GM19395 (cell line): ENCODE measurements at regions not wholly inside any gene's neighbourhood (a gene's known extent, or its start where the extent isn't known, plus 50 kb on each side); places are given as distances from the start of the nearest gene placed in this dataset.
"Not testable (repeated sequence)": the region's sequence is repeated elsewhere in the genome, so short reads cannot be mapped to it uniquely, and the experiment has no call there.

Source experiments
- ATAC-seq: cut with Tn5 transposase; IDR thresholded peaks from one replicate; pipeline ENCODE4 v1.9.1; 2021; ENCODE audit warnings: mild to moderate bottlenecking, moderate library complexity; ENCODE audit not compliant: unreplicated experiment

DNA sequence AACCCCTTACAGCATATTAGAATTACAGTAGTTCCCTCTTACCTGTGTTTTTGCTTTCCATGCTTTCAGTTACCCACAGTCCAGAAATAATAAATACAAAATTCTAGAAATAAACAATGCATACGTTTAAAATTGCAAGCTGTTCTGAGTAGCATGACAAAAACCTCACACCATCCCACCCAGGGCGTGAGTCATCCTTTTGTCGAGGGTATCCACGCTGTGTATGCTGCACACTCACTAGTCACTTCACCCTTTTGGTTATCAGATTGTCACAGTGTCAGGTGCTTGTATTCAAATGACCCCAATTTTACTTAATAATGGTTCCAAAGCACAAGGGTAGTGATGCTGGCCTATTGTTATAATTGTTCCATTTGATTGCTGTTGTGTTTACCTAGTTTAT is 72.5 kb upstream of the P3H2 start:
- no peak for ATAC-seq

- no peak for ATAC-seq
These were observed 72.0 kb upstream of the P3H2 start for GRCh38 chr3:190192739-190193138.

DNA sequence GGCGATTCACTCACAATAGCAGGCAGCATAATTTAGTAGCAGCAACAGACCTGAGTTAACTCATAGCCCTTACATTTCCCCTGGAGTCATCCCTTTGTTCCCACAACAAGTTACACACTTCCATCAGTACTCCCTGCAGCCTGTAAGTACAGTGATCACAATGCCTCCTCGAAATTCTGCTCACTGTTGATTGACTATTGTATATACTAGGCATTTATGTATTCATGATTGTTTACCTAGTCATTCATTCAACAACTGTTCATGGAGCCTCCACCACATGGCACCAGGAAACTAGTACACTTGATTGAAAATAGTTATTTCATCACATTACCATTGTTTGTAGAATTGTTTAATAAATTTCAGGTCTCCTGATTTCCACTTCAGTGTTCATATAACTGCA is 71.4 kb upstream of the P3H2 start:
- no peak for ATAC-seq

GRCh38 chr3:190188197-190188596 is 67.5 kb upstream of the P3H2 start:
- no peak for ATAC-seq

DNA sequence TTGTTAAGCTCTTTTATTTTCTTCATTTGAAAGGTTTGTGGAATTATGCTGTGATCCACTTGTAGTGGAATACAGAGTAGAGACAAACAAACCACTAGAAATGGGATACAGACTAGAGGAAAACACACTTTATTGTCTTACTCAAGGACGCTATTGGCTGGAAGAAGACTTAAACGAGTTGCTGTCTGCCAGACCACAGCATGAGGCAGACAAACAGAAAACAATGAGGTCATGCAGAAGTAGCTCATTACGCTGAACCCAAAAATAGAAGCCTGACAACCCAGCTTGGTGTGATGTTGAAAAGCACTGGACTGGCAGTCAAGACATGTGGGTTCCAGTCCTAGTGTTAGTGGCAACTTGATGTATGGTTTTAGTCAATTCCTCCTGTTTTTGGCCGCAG is 62.4 kb upstream of the P3H2 start:
- no peak for ATAC-seq

DNA sequence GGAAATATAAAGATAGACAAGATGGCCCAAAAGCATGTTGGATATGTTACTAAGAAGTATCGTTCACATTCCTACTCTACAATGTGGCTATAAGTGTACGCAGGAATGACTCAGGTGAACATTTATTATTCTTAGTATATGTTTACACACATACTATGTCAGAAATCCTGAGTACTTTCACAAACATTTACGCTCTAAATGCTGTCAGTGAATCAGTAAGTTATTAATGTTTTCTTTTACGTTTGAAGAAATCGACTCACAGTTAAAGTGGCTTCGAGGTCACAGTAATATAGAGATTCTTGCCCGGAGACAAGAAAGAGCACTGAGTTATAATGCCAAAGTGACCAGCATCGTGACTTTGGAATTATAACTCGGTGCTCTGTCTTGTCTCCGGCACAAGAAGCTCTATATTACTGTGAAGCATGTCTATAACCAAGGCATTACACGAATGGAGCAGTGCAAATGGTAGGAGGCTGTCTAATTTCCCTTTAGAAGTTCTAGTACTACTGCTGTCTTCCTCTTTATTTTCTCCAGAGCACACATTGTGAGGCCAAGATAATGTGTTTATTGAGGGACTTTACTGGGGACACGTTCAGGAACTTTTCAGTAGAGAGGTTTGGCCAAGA is 61.8 kb upstream of the P3H2 start:
- no peak for ATAC-seq

- ATAC-seq: no peak
These were observed 59.6 kb upstream of the P3H2 start for GRCh38 chr3:190180268-190180667.

DNA sequence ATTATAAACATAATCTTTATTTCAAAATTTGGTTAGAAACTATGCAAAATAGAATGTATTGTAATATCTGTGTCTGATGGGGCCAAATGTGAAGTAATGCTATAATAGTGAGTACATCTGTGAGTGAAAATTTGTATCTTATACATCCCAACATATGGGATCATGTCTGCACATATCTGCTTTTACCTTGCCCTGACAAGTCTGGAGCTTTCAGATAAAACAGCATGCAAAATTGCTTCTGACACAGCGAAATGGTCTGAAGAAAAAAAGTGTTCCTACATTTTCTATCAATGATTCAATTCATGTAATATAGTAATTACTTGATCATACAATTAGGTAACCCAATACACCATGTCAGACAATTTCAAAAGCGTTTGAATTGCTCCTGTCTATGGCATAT is 58.1 kb upstream of the P3H2 start:
- no peak for ATAC-seq

GRCh38 chr3:190176933-190177525 is 56.3 kb upstream of the P3H2 start:
- ATAC-seq: not testable (repeated sequence)

GRCh38 chr3:190176106-190176505 is 55.4 kb upstream of the P3H2 start:
- not testable (repeated sequence) for ATAC-seq

GRCh38 chr3:190175490-190175889 is 54.8 kb upstream of the P3H2 start:
- no peak for ATAC-seq

GRCh38 chr3:190174471-190174870 is 53.8 kb upstream of the P3H2 start:
- no peak for ATAC-seq

- ATAC-seq: no peak
These were observed 52.7 kb upstream of the P3H2 start for GRCh38 chr3:190173426-190173825.

- ATAC-seq: no peak
These were observed 52.1 kb upstream of the P3H2 start for GRCh38 chr3:190172751-190173150.
